Ovary (tissue), 3 donors: ENCODE measurements at regions not wholly inside any gene's neighbourhood (a gene's known extent, or its start where the extent isn't known, plus 50 kb on each side); places are given as distances from the start of the nearest gene placed in this dataset.

Experiments used
- POLR2A ChIP-seq: fragments of 450-650 bp; IDR thresholded peaks from one replicate; pipeline ENCODE4 v1.6.1; 2017; ENCODE audit warnings: antibody characterized with exemption, mild to moderate bottlenecking, moderate library complexity
- TF ChIP-seq, protein P1 (sequence below), 3 donors: fragments of 450-650 bp in 2 of 3; fragments of 200-600 bp in 1 of 3; IDR thresholded peaks; one replicate each; pipeline versions ENCODE4 v1.5.1 to v1.8.0; 2016 to 2022; ENCODE audit warnings: antibody characterized with exemption in 3 of 3, mild to moderate bottlenecking in 1 of 3
- donor health status: DM: no; HTN: no; CAD: no.

DNA sequence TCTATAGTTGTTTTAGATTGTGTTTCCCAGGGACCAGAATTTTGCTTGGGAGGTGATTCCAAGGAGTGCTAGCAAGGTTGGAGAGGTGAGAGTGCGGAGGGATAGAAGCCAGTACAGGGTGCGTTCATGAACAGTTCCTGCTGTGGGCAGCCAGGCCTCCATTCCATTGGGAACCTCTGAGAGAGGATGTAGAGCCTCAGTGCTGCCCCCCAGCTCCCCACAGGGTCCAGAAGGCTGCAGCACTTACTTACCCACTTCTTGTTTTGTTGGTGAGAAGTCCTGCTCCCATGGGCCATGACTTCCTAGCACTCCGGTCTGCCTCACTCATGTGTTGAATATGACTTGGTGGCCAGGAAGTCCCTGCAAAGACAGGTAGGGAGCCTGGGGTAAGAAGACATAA, 128.2 kb upstream of the GAS1 start:
- TF ChIP-seq POLR2A, result no peak
- TF ChIP-seq, protein P1, sequence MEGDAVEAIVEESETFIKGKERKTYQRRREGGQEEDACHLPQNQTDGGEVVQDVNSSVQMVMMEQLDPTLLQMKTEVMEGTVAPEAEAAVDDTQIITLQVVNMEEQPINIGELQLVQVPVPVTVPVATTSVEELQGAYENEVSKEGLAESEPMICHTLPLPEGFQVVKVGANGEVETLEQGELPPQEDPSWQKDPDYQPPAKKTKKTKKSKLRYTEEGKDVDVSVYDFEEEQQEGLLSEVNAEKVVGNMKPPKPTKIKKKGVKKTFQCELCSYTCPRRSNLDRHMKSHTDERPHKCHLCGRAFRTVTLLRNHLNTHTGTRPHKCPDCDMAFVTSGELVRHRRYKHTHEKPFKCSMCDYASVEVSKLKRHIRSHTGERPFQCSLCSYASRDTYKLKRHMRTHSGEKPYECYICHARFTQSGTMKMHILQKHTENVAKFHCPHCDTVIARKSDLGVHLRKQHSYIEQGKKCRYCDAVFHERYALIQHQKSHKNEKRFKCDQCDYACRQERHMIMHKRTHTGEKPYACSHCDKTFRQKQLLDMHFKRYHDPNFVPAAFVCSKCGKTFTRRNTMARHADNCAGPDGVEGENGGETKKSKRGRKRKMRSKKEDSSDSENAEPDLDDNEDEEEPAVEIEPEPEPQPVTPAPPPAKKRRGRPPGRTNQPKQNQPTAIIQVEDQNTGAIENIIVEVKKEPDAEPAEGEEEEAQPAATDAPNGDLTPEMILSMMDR (IDR thresholded peaks at IDR 0.05), result no peak
